LNCAP (cell line): ENCODE measurements at regions not wholly inside any gene's neighbourhood (a gene's known extent, or its start where the extent isn't known, plus 50 kb on each side); places are given as distances from the start of the nearest gene placed in this dataset.

Source experiments
- CTCF ChIP-seq: fragments of 450-650 bp; IDR thresholded peaks from 2 replicates; pipeline ENCODE4 v1.5.1; 2017; ENCODE audit warnings: mild to moderate bottlenecking

- TF ChIP-seq CTCF = no peak
Measured at GRCh38 chr6:90420500-90420899, 123.9 kb upstream of the BACH2 start.

GRCh38 chr6:90417385-90417784, 120.7 kb upstream of the BACH2 start:
- TF ChIP-seq CTCF = no peak

- TF ChIP-seq CTCF = no peak
Measured at GRCh38 chr6:90416322-90416721, 119.7 kb upstream of the BACH2 start.

- no peak for TF ChIP-seq CTCF
Measured at GRCh38 chr6:90415178-90415577, 118.5 kb upstream of the BACH2 start.

- TF ChIP-seq CTCF = no peak
Measured at GRCh38 chr6:90414352-90414751, 117.7 kb upstream of the BACH2 start.

- no peak for TF ChIP-seq CTCF
Measured at GRCh38 chr6:90413867-90414266, 117.2 kb upstream of the BACH2 start.

GRCh38 chr6:90413396-90413795, 116.8 kb upstream of the BACH2 start:
- no peak for TF ChIP-seq CTCF
